ENCODE measurements at regions not wholly inside any gene's neighbourhood (a gene's known extent, or its start where the extent isn't known, plus 50 kb on each side); places are given as distances from the start of the nearest gene placed in this dataset.
A peak's percentile ranks its signal among the peaks of the same experiment; 100 is the strongest.

DNA sequence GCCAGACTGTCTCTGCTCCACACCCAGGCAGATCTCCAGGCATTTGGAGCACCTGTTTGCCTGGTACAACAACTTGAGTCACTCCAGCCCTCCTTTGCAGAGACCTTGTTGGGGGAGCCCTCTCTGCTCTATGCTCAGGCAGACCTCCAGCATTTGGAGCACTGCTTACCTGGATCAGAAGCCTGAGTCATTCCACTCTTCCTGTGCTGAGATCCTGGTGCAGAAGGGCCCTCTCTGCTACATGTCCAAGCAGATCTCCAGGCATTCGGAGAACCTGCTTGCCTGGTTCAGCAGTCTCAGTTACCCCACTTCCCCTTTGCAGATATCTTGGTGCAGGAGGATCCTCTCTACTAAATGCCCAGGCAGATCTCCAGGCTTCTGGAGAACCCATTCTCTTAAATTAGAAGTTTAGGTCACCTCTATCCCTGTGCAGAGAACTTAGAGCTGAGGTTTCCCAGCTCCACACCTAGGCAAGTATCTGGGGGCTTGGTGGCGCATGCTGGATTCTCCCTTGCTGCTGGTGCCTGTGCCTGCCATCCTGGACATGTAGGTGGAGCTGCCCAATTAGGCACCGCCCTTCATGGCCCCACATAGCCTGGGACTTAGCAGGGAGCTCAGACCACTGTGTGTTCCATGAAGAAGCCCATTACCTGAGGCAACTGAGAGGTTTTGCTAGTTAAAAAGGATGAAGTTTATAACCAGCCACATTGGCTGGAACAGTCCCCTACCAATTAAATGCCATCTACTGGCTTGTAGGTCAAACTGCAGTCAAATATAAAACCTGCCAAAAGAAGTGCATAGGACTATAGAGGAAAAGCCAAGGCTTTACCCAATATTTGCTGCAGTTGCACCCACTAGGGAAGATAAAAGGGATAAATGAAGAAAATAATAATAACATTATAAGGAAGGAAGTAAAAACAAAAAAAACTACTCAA is 97.6 kb upstream of the SLITRK6 start:
- TF ChIP-seq, protein P1, sequence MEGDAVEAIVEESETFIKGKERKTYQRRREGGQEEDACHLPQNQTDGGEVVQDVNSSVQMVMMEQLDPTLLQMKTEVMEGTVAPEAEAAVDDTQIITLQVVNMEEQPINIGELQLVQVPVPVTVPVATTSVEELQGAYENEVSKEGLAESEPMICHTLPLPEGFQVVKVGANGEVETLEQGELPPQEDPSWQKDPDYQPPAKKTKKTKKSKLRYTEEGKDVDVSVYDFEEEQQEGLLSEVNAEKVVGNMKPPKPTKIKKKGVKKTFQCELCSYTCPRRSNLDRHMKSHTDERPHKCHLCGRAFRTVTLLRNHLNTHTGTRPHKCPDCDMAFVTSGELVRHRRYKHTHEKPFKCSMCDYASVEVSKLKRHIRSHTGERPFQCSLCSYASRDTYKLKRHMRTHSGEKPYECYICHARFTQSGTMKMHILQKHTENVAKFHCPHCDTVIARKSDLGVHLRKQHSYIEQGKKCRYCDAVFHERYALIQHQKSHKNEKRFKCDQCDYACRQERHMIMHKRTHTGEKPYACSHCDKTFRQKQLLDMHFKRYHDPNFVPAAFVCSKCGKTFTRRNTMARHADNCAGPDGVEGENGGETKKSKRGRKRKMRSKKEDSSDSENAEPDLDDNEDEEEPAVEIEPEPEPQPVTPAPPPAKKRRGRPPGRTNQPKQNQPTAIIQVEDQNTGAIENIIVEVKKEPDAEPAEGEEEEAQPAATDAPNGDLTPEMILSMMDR (IDR thresholded peaks at IDR 0.05; ENCODE audit: low read length): peak; percentile 57
- no peak for TF ChIP-seq EZH2 (IDR thresholded peaks at IDR 0.05; ENCODE audit: borderline replicate concordance, low read length)
